ENCODE measurements at regions not wholly inside any gene's neighbourhood (a gene's known extent, or its start where the extent isn't known, plus 50 kb on each side); places are given as distances from the start of the nearest gene placed in this dataset.
"Not testable (repeated sequence)": the region's sequence is repeated elsewhere in the genome, so short reads cannot be mapped to it uniquely, and the experiment has no call there.

DNA sequence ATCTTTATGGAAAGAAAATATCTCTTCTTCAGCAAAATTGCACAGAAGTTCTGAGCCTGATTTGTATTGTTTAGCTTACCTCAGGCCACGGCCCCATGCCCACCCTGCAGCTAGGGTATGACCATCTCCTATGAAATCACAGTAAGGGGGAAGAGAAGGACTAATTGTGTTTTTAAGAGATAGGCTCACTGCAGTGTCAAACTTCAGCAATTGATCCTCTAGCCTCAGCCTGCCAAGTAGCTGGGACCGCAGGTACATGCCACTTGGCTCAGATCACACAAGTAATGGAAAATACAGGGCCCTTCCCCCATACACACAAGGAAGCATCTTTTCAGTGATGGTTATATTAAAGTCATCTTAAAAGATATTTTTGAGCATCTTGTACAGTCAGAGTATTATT lies 60.0 kb downstream of the DMAC1 start:
- no peak for DNase-seq

- DNase-seq = no peak
Measured at GRCh38 chr9:7735311-7735710, 64.3 kb downstream of the DMAC1 start.

DNA sequence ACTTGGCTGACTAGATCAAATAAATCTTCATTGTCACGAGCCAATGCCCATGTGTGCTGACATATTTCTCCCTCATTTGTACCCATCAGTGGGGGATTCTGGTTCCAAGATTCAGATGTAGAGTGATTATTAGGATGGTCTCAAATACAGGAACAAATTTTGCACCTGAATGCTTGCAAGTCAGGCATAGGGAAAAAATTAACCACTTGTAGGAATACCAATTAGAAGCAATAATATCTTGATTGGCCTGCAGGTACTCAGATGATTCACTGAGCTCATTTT lies 69.5 kb downstream of the DMAC1 start:
- no peak for DNase-seq

DNA sequence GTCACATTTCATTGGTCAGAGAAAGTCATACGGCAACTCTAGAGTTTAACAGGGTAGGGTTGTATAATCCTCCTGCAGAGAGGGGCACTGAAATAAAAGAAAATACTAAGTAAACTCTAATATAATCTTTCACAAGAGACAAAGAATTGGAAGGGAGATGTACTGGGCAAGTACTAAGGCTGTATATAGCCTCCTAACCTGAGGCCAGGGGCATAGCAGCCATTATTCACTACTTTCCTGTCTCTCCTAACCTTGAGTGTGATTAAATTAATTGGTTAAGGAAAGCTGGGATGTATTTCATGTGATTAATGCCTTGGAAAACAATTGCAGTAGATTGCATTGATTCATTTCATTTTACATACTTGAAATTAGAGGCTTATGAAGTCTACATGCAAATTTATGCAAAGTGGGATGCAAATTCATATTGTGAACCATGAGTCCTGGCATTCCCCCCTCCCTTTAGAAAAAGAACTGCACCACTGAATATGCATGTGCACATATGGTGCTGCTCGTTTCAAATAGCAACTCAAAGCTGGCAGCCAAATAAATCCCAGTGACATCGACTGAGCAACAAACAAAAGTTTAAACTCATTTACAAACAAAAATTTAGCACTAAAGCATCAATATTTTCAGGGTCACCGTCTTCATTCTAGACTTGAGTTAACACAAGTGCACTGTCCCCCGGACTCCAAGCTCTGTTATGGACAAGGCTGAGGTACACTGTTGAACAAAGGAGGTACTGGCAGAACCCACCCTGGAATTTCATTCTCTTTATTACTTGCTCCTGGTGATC lies 70.0 kb downstream of the DMAC1 start:
- DNase-seq = no peak

GRCh38 chr9:7721291-7721690 lies 78.3 kb downstream of the DMAC1 start:
- DNase-seq = no peak

DNA sequence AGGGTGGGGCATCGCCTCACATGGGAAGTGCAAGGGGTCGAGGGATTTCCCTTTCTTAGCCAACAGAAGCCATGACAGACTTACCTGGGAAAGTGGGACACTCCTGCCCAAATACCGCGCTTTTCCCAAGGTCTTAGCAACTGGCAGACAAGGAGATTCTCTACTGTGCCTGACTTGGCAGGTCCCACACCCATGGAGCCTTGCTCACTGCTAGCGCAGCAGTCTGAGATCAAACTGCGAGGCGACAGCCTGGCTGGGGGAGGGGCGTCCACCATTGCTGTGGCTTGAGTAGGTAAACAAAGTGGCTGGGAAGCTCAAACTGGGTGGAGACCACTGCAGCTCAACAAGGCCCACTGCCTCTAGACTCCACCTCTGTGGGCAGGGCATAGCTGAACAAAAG lies 86.5 kb downstream of the DMAC1 start:
- not testable (repeated sequence) for DNase-seq

DNA sequence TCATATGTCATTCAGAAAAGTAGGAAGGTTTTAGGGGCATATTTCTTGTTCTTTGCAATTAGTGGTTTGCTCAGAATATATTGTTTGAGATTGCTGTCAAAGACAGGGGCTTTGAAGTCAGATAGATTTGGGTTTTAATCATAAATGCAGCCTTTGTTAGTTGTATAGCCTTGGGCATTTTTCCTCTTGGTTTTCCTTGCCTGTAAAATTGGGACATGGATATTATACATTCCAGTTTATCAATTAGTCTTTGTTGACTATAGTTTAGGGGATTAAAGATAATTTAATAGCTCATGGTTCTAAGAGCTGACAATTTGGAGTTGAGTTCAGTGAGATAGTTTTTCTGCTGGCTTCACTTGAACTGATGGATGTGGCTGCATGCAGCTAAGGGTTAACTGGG lies 88.9 kb downstream of the DMAC1 start:
- no peak for DNase-seq

DNA sequence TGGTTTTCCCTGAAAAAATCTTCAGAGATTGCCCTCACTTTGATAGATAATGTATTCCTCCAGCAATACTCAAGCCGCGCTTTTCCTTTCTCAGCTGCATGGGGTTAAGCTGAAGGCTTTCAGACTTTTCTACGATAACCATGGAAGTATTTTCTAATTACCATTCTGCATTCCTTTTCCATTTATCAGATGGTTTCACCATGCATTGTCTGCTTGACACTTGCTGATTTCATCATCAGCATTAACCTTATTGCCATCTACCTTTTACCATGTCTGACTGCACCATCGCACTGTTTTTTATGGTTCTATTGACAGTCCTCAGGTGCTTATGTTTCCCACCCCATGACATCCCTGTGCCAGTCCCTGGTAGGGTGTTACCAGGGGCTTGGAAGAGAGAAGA lies 91.6 kb downstream of the DMAC1 start:
- DNase-seq = no peak

DNA sequence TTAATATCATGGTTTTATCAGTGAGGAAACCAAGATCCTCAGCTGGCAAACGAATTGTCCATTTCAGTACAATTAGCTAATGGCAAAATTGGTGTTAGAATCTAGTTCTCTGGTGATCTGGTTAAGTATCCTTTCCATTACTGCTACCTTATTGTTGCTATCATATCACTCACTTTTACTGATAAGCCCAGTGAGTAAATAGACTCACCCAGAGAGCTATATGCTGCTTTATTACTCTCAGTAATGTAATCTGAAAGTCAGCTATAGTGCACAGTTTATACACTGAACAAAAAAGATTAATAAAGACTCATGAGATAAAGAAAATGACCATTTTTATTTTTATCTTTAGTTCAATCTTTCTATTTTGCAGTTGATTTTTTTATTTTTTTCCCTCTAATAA lies 95.0 kb downstream of the DMAC1 start:
- DNase-seq = no peak

GRCh38 chr9:7691909-7692308 lies 107.7 kb downstream of the DMAC1 start:
- peak; percentile 22 for DNase-seq

DNA sequence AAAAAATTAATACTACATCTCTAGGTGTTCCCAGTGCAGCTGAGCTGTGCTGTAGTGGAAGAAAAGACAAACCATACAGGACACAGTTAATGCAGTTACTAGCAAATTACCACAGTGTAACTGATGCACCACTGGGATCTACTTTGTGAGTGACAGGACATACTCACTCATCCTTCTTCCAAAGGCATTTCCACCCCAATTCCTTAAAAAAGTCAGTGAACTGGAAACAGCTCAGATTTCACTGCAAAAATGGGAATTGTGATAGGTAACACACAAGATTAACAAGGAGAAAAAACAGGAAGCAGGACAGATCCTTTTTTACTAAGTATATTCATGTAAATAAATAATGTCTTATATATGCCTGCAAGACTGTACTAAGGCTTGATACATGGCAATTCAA lies 109.6 kb downstream of the DMAC1 start:
- no peak for DNase-seq

DNA sequence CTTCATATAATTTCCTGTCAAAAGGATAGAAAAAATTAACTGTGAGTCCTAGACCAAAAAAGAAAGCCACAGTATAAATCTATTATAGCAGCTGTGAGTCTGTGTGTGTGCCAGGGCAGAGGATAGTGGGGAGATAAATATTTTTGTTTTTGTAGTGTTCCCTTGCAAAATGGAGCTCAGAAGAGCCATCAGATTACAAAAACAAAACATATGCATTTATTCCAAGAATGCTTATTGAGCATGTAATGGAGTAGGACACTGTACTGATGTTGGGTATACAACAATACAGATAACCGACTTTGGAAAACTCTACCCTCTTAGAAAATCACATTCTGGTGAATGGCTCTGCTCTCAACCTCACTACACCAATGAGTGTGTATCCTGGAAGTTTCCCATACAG lies 111.0 kb downstream of the DMAC1 start:
- DNase-seq = no peak

- DNase-seq = no peak
Measured at GRCh38 chr9:7676609-7677156, 122.9 kb downstream of the DMAC1 start.

GRCh38 chr9:7671847-7672246 lies 127.7 kb downstream of the DMAC1 start:
- peak; percentile 2 for DNase-seq

DNA sequence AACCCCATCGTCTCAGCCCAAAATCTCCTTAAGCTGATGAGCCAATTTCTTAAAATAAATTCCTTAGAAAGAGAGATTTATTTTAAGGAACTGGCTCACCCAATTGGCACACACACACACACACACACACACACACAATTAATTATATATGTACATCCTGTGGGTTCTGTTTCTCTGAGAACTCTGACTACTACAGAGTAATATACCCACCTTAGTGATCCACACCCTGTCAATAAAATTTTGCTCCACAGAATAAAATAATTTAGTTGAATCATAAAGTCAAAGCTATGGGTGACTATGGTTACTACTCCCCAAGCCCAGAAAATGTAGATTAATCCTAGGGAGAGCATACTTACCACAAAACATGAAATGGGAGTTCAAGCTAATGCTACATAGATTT lies 131.0 kb downstream of the DMAC1 start:
- no peak for DNase-seq

- no peak for DNase-seq
Measured at GRCh38 chr9:7665874-7666273, 133.7 kb downstream of the DMAC1 start.

DNA sequence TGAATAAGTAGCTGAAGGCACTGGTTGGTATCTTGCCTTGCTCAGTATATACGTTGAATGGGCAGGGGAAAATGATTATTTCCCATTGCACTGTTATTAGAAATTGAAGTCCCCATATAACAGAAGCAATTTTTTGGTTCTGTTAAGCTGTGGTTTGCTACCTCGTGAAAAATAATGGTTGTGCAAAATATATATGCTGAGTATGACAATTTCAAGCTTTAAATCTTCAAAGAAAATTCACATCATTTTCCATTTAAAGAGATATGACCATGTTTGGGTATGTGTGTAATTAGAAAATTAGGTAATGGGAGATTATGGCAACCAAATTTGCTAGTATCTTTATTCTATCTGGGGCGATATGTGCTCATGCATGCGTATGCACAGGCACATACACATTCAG lies 139.8 kb downstream of the DMAC1 start:
- no peak for DNase-seq

DNA sequence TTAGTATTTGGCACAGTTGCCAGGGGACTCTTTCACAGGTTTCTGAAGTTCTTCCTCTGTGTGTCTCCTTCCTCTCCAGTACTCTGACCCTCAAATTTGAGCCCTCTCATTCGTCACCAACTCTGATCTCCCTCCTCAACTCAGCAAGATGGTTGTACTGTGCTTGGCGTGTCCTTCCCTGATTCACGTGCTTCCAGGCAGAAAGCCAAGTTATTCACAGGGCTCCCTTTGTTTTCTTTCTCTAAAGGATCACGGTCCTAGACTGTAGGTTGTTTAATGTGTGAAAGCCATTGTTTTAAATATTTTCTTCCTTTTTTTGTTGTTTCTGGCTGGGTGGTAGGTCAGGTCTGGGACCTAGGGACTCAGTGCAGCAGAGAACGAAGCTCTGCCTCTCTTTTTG lies 142.9 kb downstream of the DMAC1 start:
- DNase-seq = no peak

DNA sequence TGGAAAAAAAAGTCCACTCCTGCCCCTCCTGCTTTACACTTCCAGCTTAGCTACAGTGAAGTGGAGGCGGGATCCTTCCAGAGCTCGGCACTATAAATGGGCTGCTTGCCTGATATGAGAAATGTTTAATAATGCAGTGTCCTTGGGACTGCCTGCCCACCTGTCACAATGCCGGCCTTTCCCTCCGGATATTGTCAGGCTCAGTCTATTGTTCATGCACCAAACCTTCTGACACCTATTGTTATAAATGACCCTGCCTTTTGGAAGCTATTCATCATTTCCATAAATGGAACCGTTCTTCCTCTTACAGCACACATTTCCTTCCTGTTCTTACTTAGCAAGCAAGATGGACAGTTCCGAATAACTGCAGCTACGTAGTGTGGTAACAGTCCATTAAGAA lies 146.3 kb downstream of the DMAC1 start:
- peak; percentile 3 for DNase-seq

- no peak for DNase-seq
Measured at GRCh38 chr9:7640231-7640630, 159.3 kb downstream of the DMAC1 start.

DNA sequence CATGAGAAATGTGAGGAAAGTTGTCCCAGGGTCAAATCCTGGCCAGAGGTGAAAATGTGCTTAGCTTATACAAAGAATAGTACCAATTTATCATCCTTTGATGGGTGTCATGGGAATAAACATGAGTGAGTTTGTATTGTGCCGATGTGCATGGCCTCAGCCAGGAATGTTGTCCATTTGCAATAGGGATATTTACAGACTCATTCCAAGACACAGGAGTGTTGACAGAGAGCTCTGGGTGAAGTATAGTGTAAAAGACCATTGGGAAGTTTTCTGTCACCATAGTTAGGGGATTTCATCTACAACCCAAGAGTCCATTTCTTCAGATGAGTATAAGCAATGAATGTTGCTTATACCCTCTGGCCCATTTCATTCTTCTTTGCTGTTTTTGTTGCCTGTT lies 160.1 kb downstream of the DMAC1 start:
- DNase-seq = no peak

DNA sequence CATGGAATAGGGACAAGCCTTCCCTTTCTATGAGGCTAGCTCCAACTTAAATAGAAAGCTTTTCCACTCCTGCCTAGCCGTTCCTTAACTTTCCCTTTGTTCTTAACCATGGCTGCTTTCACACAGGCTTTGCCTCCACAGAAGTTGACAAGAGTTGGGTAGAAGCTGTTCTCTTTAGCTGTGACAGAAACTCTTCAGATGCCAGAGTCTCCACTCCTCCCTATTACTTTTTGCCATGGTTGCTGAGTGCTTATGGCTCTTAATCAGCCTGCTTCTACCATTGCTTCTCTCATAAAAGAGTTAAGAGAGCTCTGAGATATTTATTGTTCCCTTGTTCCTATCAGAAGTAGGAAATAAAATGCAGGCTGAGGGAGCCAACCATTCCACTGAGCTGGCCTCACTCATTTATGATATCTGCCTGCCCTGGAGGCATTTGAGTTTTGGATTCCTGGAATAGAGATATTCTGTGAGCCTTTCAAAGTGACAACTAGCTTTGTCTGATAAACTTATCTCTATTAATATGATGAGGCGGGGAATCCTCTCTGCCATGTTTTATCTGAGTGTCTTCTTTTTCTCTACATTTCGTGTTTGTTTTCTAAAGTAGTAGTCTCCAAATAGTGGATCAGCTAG lies 162.6 kb downstream of the DMAC1 start:
- no peak for DNase-seq

DNA sequence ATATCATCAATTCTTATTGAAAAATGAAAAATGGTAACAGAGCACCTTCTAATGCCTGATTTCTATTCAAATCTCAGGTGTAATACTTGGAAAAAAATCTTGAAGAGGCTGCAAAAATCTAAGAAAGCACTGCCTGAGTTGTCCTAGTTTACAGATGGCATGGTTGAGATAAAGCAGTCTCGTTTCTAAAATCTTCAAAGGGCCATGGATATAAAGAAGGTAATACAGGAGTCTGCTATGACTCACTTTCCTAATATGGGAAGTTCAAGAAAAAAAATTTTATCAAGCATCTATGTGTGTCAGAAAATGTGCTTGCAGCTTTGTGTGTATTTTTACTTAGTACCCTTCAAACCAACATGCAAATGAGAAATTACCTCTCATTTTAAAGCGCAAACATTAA lies 163.3 kb downstream of the DMAC1 start:
- DNase-seq = no peak

DNA sequence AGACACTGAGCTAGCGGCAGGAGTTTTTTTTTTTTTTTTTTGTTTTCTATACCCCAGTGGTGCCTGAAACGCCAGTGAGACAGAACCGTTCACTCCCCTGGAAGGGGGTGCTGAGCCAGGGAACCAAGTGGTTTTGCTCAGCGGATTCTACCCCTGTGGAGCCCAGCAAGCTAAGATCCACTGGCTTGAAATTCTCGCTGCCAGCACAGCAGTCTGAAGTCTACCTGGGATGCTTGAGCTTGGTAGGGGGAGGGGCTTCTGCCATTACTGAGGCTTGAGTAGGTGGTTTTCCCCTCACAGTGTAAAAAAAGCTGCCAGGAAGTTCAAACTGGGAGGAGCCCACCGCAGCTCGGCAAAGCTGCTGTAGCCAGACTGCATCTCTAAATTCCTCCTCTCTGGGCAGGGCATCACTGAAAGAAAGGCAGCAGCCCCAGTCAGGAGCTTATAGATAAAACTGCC lies 173.0 kb downstream of the DMAC1 start:
- peak; percentile 50 for DNase-seq

- DNase-seq = no peak
Measured at GRCh38 chr9:7622481-7622880, 177.1 kb downstream of the DMAC1 start.

Measured in hematopoietic multipotent progenitor cell treated with erythropoietin and hydrocortisone succinate and interleukin-3 and kit ligand, for 4 days (in vitro differentiated cells).